ENCODE measurements at regions not wholly inside any gene's neighbourhood (a gene's known extent, or its start where the extent isn't known, plus 50 kb on each side); places are given as distances from the start of the nearest gene placed in this dataset.

- TF ChIP-seq CTCF (IDR thresholded peaks at IDR 0.05) (no peak), POLR2AphosphoS5 (IDR thresholded peaks at IDR 0.05) (no peak)
Measured at GRCh38 chr17:54482843-54483242, 417.8 kb upstream of the TOM1L1 start.

Data from stomach (tissue), 4 donors.